ENCODE measurements at regions not wholly inside any gene's neighbourhood (a gene's known extent, or its start where the extent isn't known, plus 50 kb on each side); places are given as distances from the start of the nearest gene placed in this dataset.

GRCh38 chr7:15922002-15922401, 235.5 kb upstream of the MEOX2 start:
- DNase-seq (ENCODE audit: low read depth in 2 of 2), result no peak

- no peak for DNase-seq (ENCODE audit: low read depth in 2 of 2)
Measured at GRCh38 chr7:15921576-15921975, 235.1 kb upstream of the MEOX2 start.

- no peak for DNase-seq (ENCODE audit: low read depth in 2 of 2)
Measured at GRCh38 chr7:15920953-15921352, 234.5 kb upstream of the MEOX2 start.

- no peak for DNase-seq (ENCODE audit: low read depth in 2 of 2)
Measured at GRCh38 chr7:15916681-15917380, 230.3 kb upstream of the MEOX2 start.

- DNase-seq (ENCODE audit: low read depth in 2 of 2), result no peak
Measured at GRCh38 chr7:15915686-15916293, 229.3 kb upstream of the MEOX2 start.

GRCh38 chr7:15914611-15915010, 228.1 kb upstream of the MEOX2 start:
- DNase-seq (ENCODE audit: low read depth in 2 of 2), result no peak

GRCh38 chr7:15906436-15906835, 220.0 kb upstream of the MEOX2 start:
- DNase-seq (ENCODE audit: low read depth in 2 of 2), result no peak

GRCh38 chr7:15905251-15906040, 219.0 kb upstream of the MEOX2 start:
- no peak for DNase-seq (ENCODE audit: low read depth in 2 of 2)

GRCh38 chr7:15891151-15891881, 204.8 kb upstream of the MEOX2 start:
- DNase-seq (ENCODE audit: low read depth in 2 of 2), result no peak

GRCh38 chr7:15889507-15889906, 203.0 kb upstream of the MEOX2 start:
- DNase-seq (ENCODE audit: low read depth in 2 of 2), result no peak

GRCh38 chr7:15888090-15888489, 201.6 kb upstream of the MEOX2 start:
- DNase-seq (ENCODE audit: low read depth in 2 of 2), result no peak

- no peak for DNase-seq (ENCODE audit: low read depth in 2 of 2)
Measured at GRCh38 chr7:15886626-15887025, 200.1 kb upstream of the MEOX2 start.

GRCh38 chr7:15885678-15886077, 199.2 kb upstream of the MEOX2 start:
- DNase-seq (ENCODE audit: low read depth in 2 of 2), result no peak

GRCh38 chr7:15874774-15875173, 188.3 kb upstream of the MEOX2 start:
- DNase-seq (ENCODE audit: low read depth in 2 of 2), result no peak

- DNase-seq (ENCODE audit: low read depth in 2 of 2), result no peak
Measured at GRCh38 chr7:15870347-15870746, 183.9 kb upstream of the MEOX2 start.

GRCh38 chr7:15867441-15867840, 181.0 kb upstream of the MEOX2 start:
- no peak for DNase-seq (ENCODE audit: low read depth in 2 of 2)

- no peak for DNase-seq (ENCODE audit: low read depth in 2 of 2)
Measured at GRCh38 chr7:15866753-15867152, 180.3 kb upstream of the MEOX2 start.

GRCh38 chr7:15864626-15864991, 178.1 kb upstream of the MEOX2 start:
- no peak for DNase-seq (ENCODE audit: low read depth in 2 of 2)

GRCh38 chr7:15863951-15864625, 177.6 kb upstream of the MEOX2 start:
- no peak for DNase-seq (ENCODE audit: low read depth in 2 of 2)

GRCh38 chr7:15862781-15863165, 176.3 kb upstream of the MEOX2 start:
- no peak for DNase-seq (ENCODE audit: low read depth in 2 of 2)

GRCh38 chr7:15862016-15862780, 175.7 kb upstream of the MEOX2 start:
- DNase-seq (ENCODE audit: low read depth in 2 of 2), result no peak

Measured in activated CD8-positive, alpha-beta memory T cell treated with anti-CD3 and anti-CD28 coated beads for 4 hours (primary cell).